K562 (cell line): ENCODE measurements at regions not wholly inside any gene's neighbourhood (a gene's known extent, or its start where the extent isn't known, plus 50 kb on each side); places are given as distances from the start of the nearest gene placed in this dataset.

Experiments used
- CAMTA2 ChIP-seq: fragments of 250-450 bp; sonication (Bioruptor Pico); conservative IDR thresholded peaks from 2 replicates; pipeline ENCODE4 v1.5.1; 2022
- CBX5 ChIP-seq: IDR thresholded peaks from 2 replicates; pipeline ENCODE4 v1.6.1; 2014; ENCODE audit warnings: low read depth, borderline replicate concordance
- EZH2 ChIP-seq: IDR thresholded peaks from 2 replicates; pipeline ENCODE4 v1.6.1; 2012; ENCODE audit warnings: low read depth, mild to moderate bottlenecking, inconsistent platforms, low read length, borderline replicate concordance
- NR3C1 ChIP-seq: sonication (generic); formaldehyde crosslinking; IDR thresholded peaks from 2 replicates; pipeline ENCODE4 v1.8.1; 2022; ENCODE audit warnings: missing genetic modification reagents
- PHB ChIP-seq: fragments of 250-450 bp; sonication (Bioruptor Pico); IDR thresholded peaks from 2 replicates; pipeline ENCODE4 v1.5.0; 2021
- POLR2A ChIP-seq: fragments of 450-650 bp; conservative IDR thresholded peaks from 2 replicates; pipeline ENCODE4 v1.6.1; 2016
- SRSF7 ChIP-seq: fragments of 200-400 bp; formaldehyde crosslinking; optimal IDR thresholded peaks from 2 replicates; pipeline ENCODE3; 2017; ENCODE audit warnings: mild to moderate bottlenecking, low read depth, low read length
- ZNF217 ChIP-seq: sonication (generic); formaldehyde crosslinking; IDR thresholded peaks from 2 replicates; pipeline ENCODE4 v1.8.0; 2022; ENCODE audit warnings: mild to moderate bottlenecking, missing genetic modification reagents

DNA sequence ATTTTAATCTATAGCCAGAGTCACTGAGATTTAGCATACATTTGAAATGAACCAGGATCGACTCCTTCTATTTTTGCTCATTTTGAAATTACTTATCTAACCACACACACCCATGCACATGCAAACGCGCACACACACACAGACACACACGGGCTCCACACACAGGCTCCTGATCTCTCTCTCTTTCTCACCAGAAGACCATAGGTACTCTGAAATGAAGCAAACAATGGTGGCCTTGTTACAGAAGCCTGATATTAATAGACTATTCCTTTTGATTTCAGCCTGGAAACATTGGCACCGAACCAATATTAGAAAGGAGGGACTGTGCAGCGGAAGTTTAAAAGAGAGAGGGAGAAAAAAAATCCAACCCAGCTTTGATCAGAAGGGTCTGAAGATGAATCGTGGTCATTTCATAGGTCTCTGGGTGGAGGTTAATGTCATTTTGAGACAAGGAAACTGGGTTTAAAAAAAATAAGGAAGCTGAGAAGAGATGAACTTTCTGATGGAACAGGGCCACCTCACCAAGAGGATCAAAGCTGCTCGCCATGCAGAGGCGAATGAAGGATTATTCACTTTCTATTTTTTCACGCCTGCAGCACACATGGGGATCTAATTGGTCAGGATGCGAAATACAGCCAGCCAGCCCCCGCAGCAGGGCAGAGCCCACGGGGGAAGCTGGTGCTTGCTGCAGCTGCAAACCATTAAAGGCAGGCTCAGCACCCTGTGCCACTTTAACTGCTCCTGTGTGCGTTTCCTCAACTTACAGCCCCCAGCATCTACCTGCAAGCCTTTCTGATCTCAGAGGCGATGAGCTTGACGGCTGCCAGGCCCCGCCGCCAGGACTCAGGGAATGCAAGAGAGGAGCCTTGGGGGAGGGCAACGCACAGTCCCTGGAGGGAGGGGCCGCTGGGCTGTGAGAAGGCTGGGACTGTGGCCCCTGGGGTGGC lies 88.8 kb downstream of the HES1 start:
- TF ChIP-seq ZNF217 (CRISPR knock-in tag) (no peak), EZH2 (no peak), PHB (no peak), CAMTA2 (CRISPR knock-in tag) (no peak), CBX5 (no peak), NR3C1 (CRISPR knock-in tag) (no peak), SRSF7 (no peak), POLR2A (no peak)
